Trophoblast cell (in vitro differentiated cells and primary cell): ENCODE measurements at regions not wholly inside any gene's neighbourhood (a gene's known extent, or its start where the extent isn't known, plus 50 kb on each side); places are given as distances from the start of the nearest gene placed in this dataset.

Source experiments
- DNase-seq, 2 donors: peaks; one replicate each; pipeline ENCODE4 v3.0.0-alpha.2; 2016
- H2AFZ ChIP-seq: 2 replicates; pipeline ENCODE4 v1.6.1; 2013; ENCODE audit warnings: low read length, moderate library complexity, mild to moderate bottlenecking; ENCODE audit not compliant: insufficient read depth, poor library complexity
- H2AK5ac ChIP-seq: 2 replicates; pipeline ENCODE4 v1.6.1; 2013; ENCODE audit warnings: mild to moderate bottlenecking, low read length
- H2BK120ac ChIP-seq: 2 replicates; pipeline ENCODE4 v1.6.1; 2013; ENCODE audit warnings: low read length, mild to moderate bottlenecking, moderate library complexity; ENCODE audit not compliant: insufficient read depth, poor library complexity
- H2BK12ac ChIP-seq: 2 replicates; pipeline ENCODE4 v1.6.1; 2013; ENCODE audit warnings: mild to moderate bottlenecking, low read length, moderate library complexity
- H2BK5ac ChIP-seq: 2 replicates; pipeline ENCODE4 v1.6.1; 2013; ENCODE audit warnings: low read length, low read depth, moderate library complexity, mild to moderate bottlenecking; ENCODE audit not compliant: poor library complexity
- H3K14ac ChIP-seq: 2 replicates; pipeline ENCODE4 v1.6.1; 2013; ENCODE audit warnings: mild to moderate bottlenecking, low read length
- H3K18ac ChIP-seq: 2 replicates; pipeline ENCODE4 v1.6.1; 2013; ENCODE audit warnings: mild to moderate bottlenecking, low read length
- H3K23ac ChIP-seq: 2 replicates; pipeline ENCODE4 v1.6.1; 2013; ENCODE audit warnings: low read length
- H3K27ac ChIP-seq: 2 replicates; pipeline ENCODE4 v1.5.1; 2013; ENCODE audit warnings: low read depth, mild to moderate bottlenecking, inconsistent platforms, low read length, moderate library complexity
- H3K27me3 ChIP-seq: 2 replicates; pipeline ENCODE4 v1.6.1; 2013; ENCODE audit warnings: inconsistent platforms, mild to moderate bottlenecking, low read length, moderate library complexity; ENCODE audit not compliant: insufficient read depth
- H3K36me3 ChIP-seq, 2 experiments: 1 replicate in 1 of 2; 2 replicates in 1 of 2; pipeline ENCODE4 v1.6.1; 2013; ENCODE audit warnings: low read length in 2 of 2, mild to moderate bottlenecking in 2 of 2, moderate library complexity in 1 of 2; ENCODE audit not compliant: insufficient read depth in 2 of 2, control insufficient read depth in 1 of 2
- H3K4ac ChIP-seq: 2 replicates; pipeline ENCODE4 v1.6.1; 2013; ENCODE audit warnings: low read depth, mild to moderate bottlenecking, low read length, moderate library complexity
- H3K4me1 ChIP-seq, 2 experiments: 1 replicate in 1 of 2; 2 replicates in 1 of 2; pipeline ENCODE4 v1.6.1; 2013; ENCODE audit warnings: low read length in 2 of 2, mild to moderate bottlenecking in 2 of 2, moderate library complexity in 1 of 2; ENCODE audit not compliant: insufficient read depth in 2 of 2, control insufficient read depth in 1 of 2
- H3K4me2 ChIP-seq: 2 replicates; pipeline ENCODE4 v1.6.1; 2013; ENCODE audit warnings: inconsistent platforms, mild to moderate bottlenecking, low read length, moderate library complexity
- H3K4me3 ChIP-seq: 2 replicates; pipeline ENCODE4 v1.5.1; 2013; ENCODE audit warnings: mild to moderate bottlenecking, low read depth, low read length, inconsistent platforms
- H3K79me1 ChIP-seq: one replicate; pipeline ENCODE4 v1.6.1; 2013; ENCODE audit warnings: low read length
- H3K79me2 ChIP-seq: 2 replicates; pipeline ENCODE4 v1.6.1; 2013; ENCODE audit warnings: low read length, mild to moderate bottlenecking; ENCODE audit not compliant: control insufficient read depth, insufficient read depth, poor library complexity
- H3K9ac ChIP-seq: 2 replicates; pipeline ENCODE4 v1.6.1; 2013; ENCODE audit warnings: mild to moderate bottlenecking, low read length
- H3K9me3 ChIP-seq: 2 replicates; pipeline ENCODE4 v1.6.1; 2013; ENCODE audit warnings: low read depth, mild to moderate bottlenecking, control low read depth, inconsistent platforms, low read length; ENCODE audit not compliant: insufficient read depth
- H4K12ac ChIP-seq: 2 replicates; pipeline ENCODE4 v1.6.1; 2013; ENCODE audit warnings: low read depth, mild to moderate bottlenecking, low read length, moderate library complexity
- H4K8ac ChIP-seq: 2 replicates; pipeline ENCODE4 v1.6.1; 2013; ENCODE audit warnings: low read depth, mild to moderate bottlenecking, low read length, moderate library complexity
- H4K91ac ChIP-seq: one replicate; pipeline ENCODE4 v1.6.1; 2013; ENCODE audit warnings: low read depth, mild to moderate bottlenecking, low read length, moderate library complexity
- WGBS: extraction: QIAGEN DNeasy Blood & Tissue Kit; methylation state at CpG from one replicate; pipeline ENCODE4 v1.1.7; 2013; ENCODE audit warnings: missing lambda C conversion rate; ENCODE audit not compliant: insufficient read length, insufficient coverage; ENCODE audit errors: extremely low coverage; 5-methylcytosine and 5-hydroxymethylcytosine counted together

DNA sequence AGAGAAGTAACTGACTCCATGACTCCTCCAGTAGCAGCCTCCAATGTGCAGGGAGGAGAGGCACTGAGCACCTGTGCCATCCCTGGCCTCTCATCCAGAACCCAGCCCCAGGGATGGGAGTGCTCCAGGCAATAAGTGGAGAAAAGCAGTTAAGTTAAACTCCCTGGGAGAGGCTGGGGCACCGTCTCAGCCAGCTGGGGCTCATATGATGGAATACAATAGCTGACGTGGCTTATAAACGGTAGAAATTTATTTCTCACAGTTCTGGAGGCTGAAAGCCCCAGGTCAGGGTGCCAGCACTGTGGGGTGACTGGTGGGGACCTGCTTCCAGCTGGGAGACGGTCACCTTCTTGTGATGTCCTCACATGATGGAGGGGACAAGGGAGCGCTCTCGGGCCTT lies 94.7 kb downstream of the RAMP3 start:
- Histone ChIP-seq H3K14ac (no peak overlapping the region), H2BK120ac (no peak overlapping the region), H3K27me3 (no peaks in the 10 kb centered on the region), H4K12ac (no peak overlapping the region), H3K4ac (no peak overlapping the region), H2AK5ac (no peak overlapping the region), H4K91ac (no peak overlapping the region), H3K4me1 (no peaks in the 10 kb centered on the region), H4K8ac (no peak overlapping the region), H3K9ac (no peak overlapping the region), H3K23ac (no peak overlapping the region), H2BK12ac (no peak overlapping the region), H3K27ac (no peak overlapping the region), H3K9me3 (peaks cover 1% of the 10 kb centered on the region), H3K36me3 (no peaks in the 10 kb centered on the region), H2BK5ac (no peak overlapping the region), H3K79me1 (no peaks in the 10 kb centered on the region), H2AFZ (no peak overlapping the region), H3K18ac (no peak overlapping the region), H3K79me2 (no peaks in the 10 kb centered on the region), H3K4me2 (no peak overlapping the region), H3K4me3 (no peak overlapping the region)
- WGBS, result no CpG with 5 or more reads among the region's 6 CpGs
- no peak for DNase-seq

- Histone ChIP-seq H4K8ac (no peak overlapping the region), H3K79me1 (no peaks in the 10 kb centered on the region), H2AFZ (no peak overlapping the region), H2BK120ac (no peak overlapping the region), H3K4me1 (no peaks in the 10 kb centered on the region), H3K14ac (no peak overlapping the region), H3K79me2 (no peaks in the 10 kb centered on the region), H3K27ac (no peak overlapping the region), H3K4ac (no peak overlapping the region), H3K9ac (no peak overlapping the region), H2BK12ac (no peak overlapping the region), H3K4me2 (no peak overlapping the region), H2BK5ac (no peak overlapping the region), H3K36me3 (no peaks in the 10 kb centered on the region), H2AK5ac (no peak overlapping the region), H3K4me3 (no peak overlapping the region), H3K9me3 (peaks cover 1% of the 10 kb centered on the region), H3K27me3 (no peaks in the 10 kb centered on the region), H4K12ac (no peak overlapping the region), H3K23ac (no peak overlapping the region), H3K18ac (no peak overlapping the region), H4K91ac (no peak overlapping the region)
- no peak for DNase-seq
Observed at GRCh38 chr7:45252857-45253256, 95.3 kb downstream of the RAMP3 start.

DNA sequence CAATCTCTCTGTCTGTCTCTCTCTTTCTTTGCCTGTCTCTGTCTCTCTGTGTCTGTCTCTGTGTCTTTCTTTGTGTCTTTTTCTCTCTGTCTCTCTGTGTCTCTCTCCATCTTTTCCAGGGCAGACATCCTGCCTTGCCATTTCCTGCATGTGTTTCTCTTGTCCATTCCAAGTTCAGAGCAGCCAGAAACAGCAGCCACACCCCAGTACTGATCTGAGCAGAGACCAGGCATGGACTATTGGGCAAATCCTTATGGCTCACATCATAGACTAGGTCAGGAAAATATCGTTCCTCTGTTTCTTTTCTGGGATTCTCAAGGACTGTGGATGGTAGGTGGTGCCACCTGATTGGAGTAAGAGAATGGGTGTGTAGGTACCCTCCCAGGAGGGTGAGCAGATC lies 95.8 kb downstream of the RAMP3 start:
- Histone ChIP-seq H3K4me2 (no peak overlapping the region), H3K27me3 (no peaks in the 10 kb centered on the region), H4K8ac (no peak overlapping the region), H4K12ac (no peak overlapping the region), H3K4ac (no peak overlapping the region), H2BK5ac (no peak overlapping the region), H3K9me3 (peaks cover 1% of the 10 kb centered on the region), H3K4me3 (no peak overlapping the region), H2BK120ac (no peak overlapping the region), H3K9ac (no peak overlapping the region), H2AK5ac (no peak overlapping the region), H3K14ac (no peak overlapping the region), H2BK12ac (no peak overlapping the region), H3K18ac (no peak overlapping the region), H3K36me3 (no peaks in the 10 kb centered on the region), H3K27ac (no peak overlapping the region), H3K79me2 (no peaks in the 10 kb centered on the region), H4K91ac (no peak overlapping the region), H3K23ac (no peak overlapping the region), H2AFZ (no peak overlapping the region), H3K79me1 (no peaks in the 10 kb centered on the region), H3K4me1 (no peaks in the 10 kb centered on the region)
- no CpG with 5 or more reads among the region's 1 CpG for WGBS
- DNase-seq, result no peak

GRCh38 chr7:45255187-45255586 lies 97.6 kb downstream of the RAMP3 start:
- H3K23ac ChIP-seq, result no peak overlapping the region
- no CpG with 5 or more reads among the region's 7 CpGs for WGBS
- no peaks in the 10 kb centered on the region for H3K79me1 ChIP-seq
- no peak overlapping the region for H3K4me2 ChIP-seq
- no peak overlapping the region for H3K14ac ChIP-seq
- H2AK5ac ChIP-seq, result no peak overlapping the region
- no peak overlapping the region for H3K27ac ChIP-seq
- no peaks in the 10 kb centered on the region for H3K4me1 ChIP-seq
- H2BK12ac ChIP-seq, result no peak overlapping the region
- no peak overlapping the region for H3K4ac ChIP-seq
- no peak overlapping the region for H2BK5ac ChIP-seq
- no peak overlapping the region for H4K12ac ChIP-seq
- no peak overlapping the region for H2AFZ ChIP-seq
- no peak overlapping the region for H3K9ac ChIP-seq
- H4K8ac ChIP-seq, result no peak overlapping the region
- peaks cover 1% of the 10 kb centered on the region for H3K9me3 ChIP-seq
- H3K79me2 ChIP-seq, result no peaks in the 10 kb centered on the region
- no peak overlapping the region for H3K18ac ChIP-seq
- H3K36me3 ChIP-seq, result no peaks in the 10 kb centered on the region
- H3K27me3 ChIP-seq, result no peaks in the 10 kb centered on the region
- H4K91ac ChIP-seq, result no peak overlapping the region
- DNase-seq, result no peak
- H2BK120ac ChIP-seq, result no peak overlapping the region
- no peak overlapping the region for H3K4me3 ChIP-seq

GRCh38 chr7:45256309-45256708 lies 98.7 kb downstream of the RAMP3 start:
- H3K4ac ChIP-seq, result no peak overlapping the region
- no peak for DNase-seq
- no peaks in the 10 kb centered on the region for H3K79me1 ChIP-seq
- H2BK5ac ChIP-seq, result no peak overlapping the region
- no peaks in the 10 kb centered on the region for H3K79me2 ChIP-seq
- no CpG with 5 or more reads among the region's 8 CpGs for WGBS
- no peaks in the 10 kb centered on the region for H3K4me1 ChIP-seq
- H3K27me3 ChIP-seq, result no peaks in the 10 kb centered on the region
- no peak overlapping the region for H2BK120ac ChIP-seq
- H2AFZ ChIP-seq, result no peak overlapping the region
- H3K4me3 ChIP-seq, result no peak overlapping the region
- no peak overlapping the region for H3K14ac ChIP-seq
- peaks cover 1% of the 10 kb centered on the region for H3K9me3 ChIP-seq
- H3K23ac ChIP-seq, result no peak overlapping the region
- no peak overlapping the region for H3K18ac ChIP-seq
- no peak overlapping the region for H2BK12ac ChIP-seq
- H3K9ac ChIP-seq, result no peak overlapping the region
- no peak overlapping the region for H3K4me2 ChIP-seq
- no peak overlapping the region for H3K27ac ChIP-seq
- no peak overlapping the region for H2AK5ac ChIP-seq
- H3K36me3 ChIP-seq, result no peaks in the 10 kb centered on the region
- H4K12ac ChIP-seq, result no peak overlapping the region
- H4K8ac ChIP-seq, result no peak overlapping the region
- H4K91ac ChIP-seq, result no peak overlapping the region
